ENCODE measurements at regions not wholly inside any gene's neighbourhood (a gene's known extent, or its start where the extent isn't known, plus 50 kb on each side); places are given as distances from the start of the nearest gene placed in this dataset.

DNA sequence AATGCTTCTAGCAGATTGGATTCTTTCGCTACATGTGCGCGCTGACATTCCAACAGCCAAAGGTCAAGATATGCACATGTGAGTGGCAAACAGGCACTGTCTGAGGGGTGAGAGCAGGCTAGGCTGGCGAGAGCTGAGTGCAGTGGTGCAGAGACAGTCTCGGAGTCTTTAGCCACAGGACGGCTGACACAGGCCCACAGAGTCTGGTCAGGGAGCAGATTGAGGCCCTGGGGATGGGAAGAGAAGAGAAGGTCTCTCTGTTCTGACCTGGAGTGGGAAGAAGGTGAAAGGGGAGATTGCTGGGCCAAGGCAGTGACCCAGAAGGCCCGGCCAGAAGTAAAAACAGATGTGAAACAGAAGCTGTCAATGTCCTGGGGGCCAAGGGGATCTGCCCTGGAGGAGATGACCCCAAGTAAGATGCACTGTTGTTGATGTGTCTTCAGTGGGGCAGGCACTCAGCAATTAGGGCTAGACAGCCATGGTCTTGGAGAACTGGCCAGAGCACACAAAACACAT, 197.8 kb downstream of the ETS1 start:
- no peak overlapping the region for H2AFZ ChIP-seq (ENCODE audit: low read depth, low read length)
- dilution Hi-C loops (cut with MboI; ENCODE audit: extremely low pct_ligation_motif_present, low sequenced_read_pairs): no loop called here
- no peak overlapping the region for H3K4me2 ChIP-seq (ENCODE audit: insufficient read depth, low read length)
- no peaks in the 10 kb centered on the region for H3K4me1 ChIP-seq (ENCODE audit: control insufficient read depth, extremely low read depth, insufficient read depth, low read length)
- intact Hi-C loops (cut with micrococcal nuclease): no loop called here
- FAIRE-seq (no peak), DNase-seq (ENCODE audit: low read depth, low spot score) (no peak)
- H3K27me3 ChIP-seq (ENCODE audit: control insufficient read depth in 2 of 2, insufficient read depth in 2 of 2, low read length in 2 of 2): no peaks in the 10 kb centered on the region
- no TSS peak for BruUV-seq (replicated peaks)
- H3K4me3 ChIP-seq (replicated peaks in 1 of 3; ENCODE audit: insufficient read depth in 1 of 3, low read depth in 1 of 3, low read length in 3 of 3): no peak overlapping the region
- H3K9me3 ChIP-seq (replicated peaks; ENCODE audit: control insufficient read depth, insufficient read depth, low read length): no peaks in the 10 kb centered on the region
- no peak for TF ChIP-seq GATA2 (IDR thresholded peaks at IDR 0.05; ENCODE audit: insufficient read depth, insufficient read length, low read depth, low read length)
- TF ChIP-seq, protein P1, sequence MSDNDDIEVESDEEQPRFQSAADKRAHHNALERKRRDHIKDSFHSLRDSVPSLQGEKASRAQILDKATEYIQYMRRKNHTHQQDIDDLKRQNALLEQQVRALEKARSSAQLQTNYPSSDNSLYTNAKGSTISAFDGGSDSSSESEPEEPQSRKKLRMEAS (IDR thresholded peaks at IDR 0.05; ENCODE audit: insufficient read depth, insufficient read length): no peak
- TF ChIP-seq, protein P2, sequence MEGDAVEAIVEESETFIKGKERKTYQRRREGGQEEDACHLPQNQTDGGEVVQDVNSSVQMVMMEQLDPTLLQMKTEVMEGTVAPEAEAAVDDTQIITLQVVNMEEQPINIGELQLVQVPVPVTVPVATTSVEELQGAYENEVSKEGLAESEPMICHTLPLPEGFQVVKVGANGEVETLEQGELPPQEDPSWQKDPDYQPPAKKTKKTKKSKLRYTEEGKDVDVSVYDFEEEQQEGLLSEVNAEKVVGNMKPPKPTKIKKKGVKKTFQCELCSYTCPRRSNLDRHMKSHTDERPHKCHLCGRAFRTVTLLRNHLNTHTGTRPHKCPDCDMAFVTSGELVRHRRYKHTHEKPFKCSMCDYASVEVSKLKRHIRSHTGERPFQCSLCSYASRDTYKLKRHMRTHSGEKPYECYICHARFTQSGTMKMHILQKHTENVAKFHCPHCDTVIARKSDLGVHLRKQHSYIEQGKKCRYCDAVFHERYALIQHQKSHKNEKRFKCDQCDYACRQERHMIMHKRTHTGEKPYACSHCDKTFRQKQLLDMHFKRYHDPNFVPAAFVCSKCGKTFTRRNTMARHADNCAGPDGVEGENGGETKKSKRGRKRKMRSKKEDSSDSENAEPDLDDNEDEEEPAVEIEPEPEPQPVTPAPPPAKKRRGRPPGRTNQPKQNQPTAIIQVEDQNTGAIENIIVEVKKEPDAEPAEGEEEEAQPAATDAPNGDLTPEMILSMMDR (IDR thresholded peaks at IDR 0.05; ENCODE audit: extremely low read depth in 1 of 2, insufficient read depth in 1 of 2, low read depth in 1 of 2, low read length in 2 of 2): no peak
- no peak for TF ChIP-seq MYC (IDR thresholded peaks at IDR 0.05; ENCODE audit: low read depth, low read length)
- TF ChIP-seq JUN (IDR thresholded peaks at IDR 0.05; ENCODE audit: borderline replicate concordance, insufficient read depth, insufficient read length, low read depth): no peak
- no peak for TF ChIP-seq EZH2 (IDR thresholded peaks at IDR 0.05; ENCODE audit: borderline replicate concordance, low read depth, low read length, severe bottlenecking)
- no peak for TF ChIP-seq FOS (IDR thresholded peaks at IDR 0.05; ENCODE audit: borderline replicate concordance, insufficient read depth, low read length)
- no peak for TF ChIP-seq POLR2AphosphoS5 (IDR thresholded peaks at IDR 0.05; ENCODE audit: insufficient read depth, low read depth, low read length)
- TF ChIP-seq POLR2A (IDR thresholded peaks at IDR 0.05; ENCODE audit: low read depth, low read length): no peak
- no peak overlapping the region for H3K9ac ChIP-seq (replicated peaks; ENCODE audit: extremely low read depth, insufficient read depth, low read length)
- H4K20me1 ChIP-seq (replicated peaks; ENCODE audit: control insufficient read depth, extremely low read depth, insufficient read depth, low read length): no peaks in the 10 kb centered on the region
- H3K27ac ChIP-seq (ENCODE audit: insufficient read depth, low read depth, low read length): no peak overlapping the region
- ChIA-PET CTCF (no interaction called here), POLR2A (no interaction called here)
- H3K36me3 ChIP-seq (ENCODE audit: control insufficient read depth in 2 of 2, extremely low read depth in 1 of 2, insufficient read depth in 2 of 2, low read length in 2 of 2): no peaks in the 10 kb centered on the region
- no peaks in the 10 kb centered on the region for H3K9me1 ChIP-seq (replicated peaks; ENCODE audit: control insufficient read depth, extremely low read depth, insufficient read depth, low read length)
- no peaks in the 10 kb centered on the region for H3K79me2 ChIP-seq (ENCODE audit: control insufficient read depth, insufficient read depth, low read length)

Measured in endothelial cell of umbilical vein (primary cell).